ENCODE measurements at regions not wholly inside any gene's neighbourhood (a gene's known extent, or its start where the extent isn't known, plus 50 kb on each side); places are given as distances from the start of the nearest gene placed in this dataset.

- no peak for DNase-seq (ENCODE audit: low read depth in 4 of 4, low spot score in 1 of 4)
Measured at GRCh38 chr10:83352588-83352987, 786.7 kb upstream of the GHITM start.

- DNase-seq (ENCODE audit: low read depth in 4 of 4, low spot score in 1 of 4), result no peak
Measured at GRCh38 chr10:83354456-83354855, 784.9 kb upstream of the GHITM start.

- no peak for DNase-seq (ENCODE audit: low read depth in 4 of 4, low spot score in 1 of 4)
Measured at GRCh38 chr10:83357004-83357403, 782.3 kb upstream of the GHITM start.

GRCh38 chr10:83357627-83358026, 781.7 kb upstream of the GHITM start:
- DNase-seq (ENCODE audit: low read depth in 4 of 4, low spot score in 1 of 4), result no peak

GRCh38 chr10:83367036-83367435, 772.3 kb upstream of the GHITM start:
- no peak for DNase-seq (ENCODE audit: low read depth in 4 of 4, low spot score in 1 of 4)

- DNase-seq (ENCODE audit: low read depth in 4 of 4, low spot score in 1 of 4), result no peak
Measured at GRCh38 chr10:83371696-83372490, 767.4 kb upstream of the GHITM start.

GRCh38 chr10:83372646-83373045, 766.7 kb upstream of the GHITM start:
- no peak for DNase-seq (ENCODE audit: low read depth in 4 of 4, low spot score in 1 of 4)

GRCh38 chr10:83373671-83374070, 765.6 kb upstream of the GHITM start:
- DNase-seq (ENCODE audit: low read depth in 4 of 4, low spot score in 1 of 4), result no peak

GRCh38 chr10:83374741-83375140, 764.6 kb upstream of the GHITM start:
- DNase-seq (ENCODE audit: low read depth in 4 of 4, low spot score in 1 of 4), result no peak

- no peak for DNase-seq (ENCODE audit: low read depth in 4 of 4, low spot score in 1 of 4)
Measured at GRCh38 chr10:83375274-83375673, 764.0 kb upstream of the GHITM start.

GRCh38 chr10:83397806-83398205, 741.5 kb upstream of the GHITM start:
- DNase-seq (ENCODE audit: low read depth in 4 of 4, low spot score in 1 of 4), result no peak

GRCh38 chr10:83410570-83410969, 728.7 kb upstream of the GHITM start:
- no peak for DNase-seq (ENCODE audit: low read depth in 4 of 4, low spot score in 1 of 4)

- DNase-seq (ENCODE audit: low read depth in 4 of 4, low spot score in 1 of 4), result no peak
Measured at GRCh38 chr10:83425306-83425705, 714.0 kb upstream of the GHITM start.

- DNase-seq (ENCODE audit: low read depth in 4 of 4, low spot score in 1 of 4), result no peak
Measured at GRCh38 chr10:83427101-83427500, 712.2 kb upstream of the GHITM start.

GRCh38 chr10:83432261-83433045, 706.9 kb upstream of the GHITM start:
- DNase-seq (ENCODE audit: low read depth in 4 of 4, low spot score in 1 of 4), result no peak

- DNase-seq (ENCODE audit: low read depth in 4 of 4, low spot score in 1 of 4), result no peak
Measured at GRCh38 chr10:83433705-83434104, 705.6 kb upstream of the GHITM start.

GRCh38 chr10:83448013-83448412, 691.3 kb upstream of the GHITM start:
- DNase-seq (ENCODE audit: low read depth in 4 of 4, low spot score in 1 of 4), result no peak

- no peak for DNase-seq (ENCODE audit: low read depth in 4 of 4, low spot score in 1 of 4)
Measured at GRCh38 chr10:83458611-83459010, 680.7 kb upstream of the GHITM start.

GRCh38 chr10:83459124-83459523, 680.2 kb upstream of the GHITM start:
- no peak for DNase-seq (ENCODE audit: low read depth in 4 of 4, low spot score in 1 of 4)

- no peak for DNase-seq (ENCODE audit: low read depth in 4 of 4, low spot score in 1 of 4)
Measured at GRCh38 chr10:83469728-83470331, 669.5 kb upstream of the GHITM start.

- no peak for DNase-seq (ENCODE audit: low read depth in 4 of 4, low spot score in 1 of 4)
Measured at GRCh38 chr10:83476211-83476610, 663.1 kb upstream of the GHITM start.

GRCh38 chr10:83489161-83489560, 650.1 kb upstream of the GHITM start:
- DNase-seq (ENCODE audit: low read depth in 4 of 4, low spot score in 1 of 4), result no peak
